NCI-H1694 treated with DMSO at 0.1 percent for 48 hours (cell line): ENCODE measurements at regions not wholly inside any gene's neighbourhood (a gene's known extent, or its start where the extent isn't known, plus 50 kb on each side); places are given as distances from the start of the nearest gene placed in this dataset.
"Not testable (repeated sequence)": the region's sequence is repeated elsewhere in the genome, so short reads cannot be mapped to it uniquely, and the experiment has no call there.

ENCODE experiments used
- DNase-seq: peaks from one replicate; lab custom pipeline; 2025; lab: John Stamatoyannopoulos, UW

DNA sequence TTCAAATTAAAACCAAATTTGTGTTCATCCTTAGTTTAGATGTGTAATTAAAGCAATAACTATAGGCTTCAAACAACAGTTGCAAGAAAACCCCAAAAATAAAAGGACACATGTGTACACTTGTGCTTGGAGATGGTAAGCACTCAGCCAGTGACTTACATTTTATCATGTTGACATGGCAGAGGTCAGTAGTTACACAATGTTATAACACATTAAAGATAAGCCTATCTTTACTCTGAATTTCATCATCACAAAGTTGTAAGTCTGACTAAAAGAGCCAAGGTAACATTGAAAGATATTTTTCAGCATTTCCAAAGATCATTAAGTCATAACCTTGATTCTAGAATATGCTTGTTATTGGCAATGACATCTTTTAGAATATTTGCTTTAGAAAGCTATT is 98.5 kb upstream of the PNPLA4 start:
- DNase-seq = no peak

DNA sequence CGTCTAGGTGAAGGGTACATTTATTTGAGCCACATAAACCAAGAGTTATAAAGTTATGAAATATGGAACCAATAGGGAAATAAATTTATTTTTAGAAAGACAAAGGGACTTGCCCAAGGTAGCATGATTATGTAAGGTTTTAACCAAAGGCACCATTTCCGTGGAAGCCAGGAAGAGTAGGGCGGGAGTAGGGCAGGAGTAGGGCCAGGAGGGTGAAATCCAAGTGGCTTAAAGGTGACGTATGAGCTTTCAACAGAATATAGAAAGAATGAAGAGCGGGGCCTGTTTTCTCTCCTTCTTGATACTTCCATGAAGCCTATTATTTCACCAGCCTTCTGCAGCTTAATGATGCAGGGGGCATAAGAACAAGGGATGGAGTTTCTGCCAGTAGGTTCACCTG is 91.7 kb upstream of the PNPLA4 start:
- DNase-seq = no peak

DNA sequence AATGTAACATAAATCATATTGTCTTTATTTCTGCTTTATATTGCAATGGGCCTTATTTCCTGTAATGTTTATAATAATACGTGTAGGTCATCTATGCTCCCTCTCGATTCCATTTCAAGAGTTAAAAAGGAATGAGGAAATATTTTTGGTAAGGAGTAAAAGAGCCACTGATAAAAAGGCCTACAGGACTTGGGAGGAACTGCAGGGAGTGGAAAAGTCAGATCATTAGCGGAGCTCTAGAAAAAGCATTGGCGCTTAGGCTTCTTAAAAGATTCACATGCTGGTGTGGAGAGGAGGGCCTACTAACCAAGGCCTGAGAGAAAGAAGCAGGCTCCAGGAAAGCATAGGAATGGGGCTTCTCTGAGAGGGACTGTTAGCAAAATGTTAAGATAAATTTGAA is 82.9 kb upstream of the PNPLA4 start:
- no peak for DNase-seq

DNA sequence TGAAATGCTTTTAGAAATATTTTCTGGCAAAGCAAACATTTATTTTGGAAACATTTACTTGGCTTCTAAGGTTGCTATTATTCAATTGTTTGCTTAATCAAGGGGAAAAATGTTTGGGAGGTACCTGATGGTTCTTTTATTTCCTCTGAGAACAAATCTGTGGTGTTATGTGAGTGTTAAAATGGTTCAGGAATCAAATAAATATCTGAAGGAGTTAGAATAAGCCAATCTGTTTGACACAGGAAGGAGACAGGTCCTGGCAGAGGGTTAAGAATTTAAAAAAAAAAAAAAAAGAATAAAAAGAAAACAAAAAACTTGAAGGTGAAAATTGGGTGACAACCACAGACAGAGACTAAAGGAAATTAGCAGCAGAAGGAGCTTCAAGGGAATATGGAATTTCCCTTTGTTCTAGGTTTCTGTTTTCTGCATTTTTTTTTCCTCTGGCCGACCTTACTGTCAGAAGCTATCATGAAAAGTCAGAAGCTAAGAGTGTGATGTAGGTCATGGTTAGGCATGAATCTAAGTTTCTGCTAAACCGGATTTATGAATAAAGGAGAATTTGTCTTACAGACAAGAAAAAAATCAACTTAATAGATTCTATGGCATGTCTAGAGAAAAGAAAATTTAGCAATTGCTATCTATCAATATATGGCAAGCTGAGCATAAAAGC is 78.6 kb upstream of the PNPLA4 start:
- DNase-seq = no peak

DNA sequence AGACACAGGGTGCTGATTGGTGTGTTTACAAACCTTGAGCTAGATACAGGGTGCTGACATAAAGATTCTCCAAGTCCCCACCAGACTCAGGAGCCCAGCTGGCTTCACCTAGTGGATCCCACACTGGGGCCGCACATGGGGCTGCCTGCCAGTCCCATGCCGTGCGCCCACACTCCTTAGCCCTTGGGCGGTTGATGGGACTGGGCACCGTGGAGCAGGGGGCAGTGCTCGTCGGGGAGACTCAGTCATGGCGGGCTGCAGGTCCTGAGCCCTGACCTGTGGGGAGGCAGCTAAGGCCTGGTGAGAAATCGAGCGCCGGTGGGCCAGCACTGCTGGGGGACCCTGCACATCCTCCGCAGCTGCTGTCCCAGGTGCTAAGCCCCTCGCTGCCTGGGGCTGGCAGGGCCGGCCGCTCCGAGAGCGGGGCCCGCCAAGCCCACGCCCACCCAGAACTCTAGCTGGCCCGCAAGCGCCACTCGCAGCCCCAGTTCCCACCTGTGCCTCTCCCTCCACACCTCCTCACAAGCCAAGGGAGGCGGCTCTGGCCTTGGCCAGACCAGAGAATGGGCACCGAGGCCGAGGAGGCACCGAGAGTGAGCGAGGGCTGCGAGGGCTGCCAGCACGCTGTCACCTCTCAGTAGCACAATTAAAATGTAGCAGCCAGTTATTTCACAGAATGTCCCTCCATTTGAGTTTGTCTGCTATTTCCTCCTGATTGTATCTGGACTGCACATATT is 76.1 kb upstream of the PNPLA4 start:
- DNase-seq = no peak

DNA sequence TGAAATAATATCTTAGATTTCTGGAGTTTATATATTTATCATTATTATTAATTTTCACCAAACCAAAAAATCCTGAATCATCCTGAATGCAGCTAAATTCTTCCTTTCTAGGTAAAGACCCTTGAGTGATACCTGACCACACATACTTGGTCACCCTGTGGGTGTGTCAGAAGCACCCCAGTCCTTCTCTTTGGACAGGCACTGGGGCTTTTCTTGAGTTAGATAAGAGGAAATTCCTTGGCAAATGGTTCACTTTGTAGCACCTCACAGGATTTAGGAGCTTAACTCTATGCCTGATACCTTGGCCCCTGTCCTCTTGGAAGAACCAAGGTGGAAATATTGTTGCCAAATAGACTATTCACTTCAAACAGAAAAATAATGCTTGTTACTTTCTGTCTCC is 69.6 kb upstream of the PNPLA4 start:
- DNase-seq = no peak

DNA sequence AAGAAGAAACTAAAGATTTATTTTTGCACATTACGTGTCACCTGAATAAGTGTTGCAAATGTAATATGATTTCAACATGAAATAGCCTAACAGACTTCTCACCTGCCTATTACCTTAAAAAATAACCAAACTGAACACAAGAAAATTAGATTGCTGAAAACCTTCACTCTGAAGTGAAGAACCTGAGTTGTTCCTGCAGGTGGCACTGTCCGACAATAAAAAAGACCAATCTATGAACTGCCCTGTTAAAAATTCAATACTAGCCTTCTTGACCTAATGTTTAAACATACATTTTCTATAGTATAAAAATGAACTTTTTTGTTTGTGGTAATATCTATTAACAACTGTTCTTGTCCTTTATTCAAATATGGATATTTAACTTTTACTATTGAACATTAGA is 69.2 kb upstream of the PNPLA4 start:
- peak; percentile 2 for DNase-seq

DNA sequence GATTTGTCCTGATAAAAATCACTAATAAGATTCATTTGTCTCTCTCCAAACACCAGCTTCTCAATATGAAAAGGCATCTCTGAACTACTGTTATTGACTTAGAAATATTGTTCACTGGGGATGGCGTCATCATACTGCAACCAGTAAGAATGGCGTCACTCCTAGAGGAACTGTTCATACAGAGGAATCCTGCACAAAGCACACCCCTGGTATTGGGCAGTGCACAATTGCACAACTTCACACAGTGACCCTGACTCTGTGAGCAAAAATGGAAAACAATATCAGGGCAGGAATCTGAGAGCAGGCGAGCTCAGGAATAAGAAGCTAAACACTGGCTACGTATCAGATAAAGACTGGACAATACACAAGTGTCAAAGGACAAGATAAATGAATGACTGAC is 66.7 kb upstream of the PNPLA4 start:
- DNase-seq = no peak

DNA sequence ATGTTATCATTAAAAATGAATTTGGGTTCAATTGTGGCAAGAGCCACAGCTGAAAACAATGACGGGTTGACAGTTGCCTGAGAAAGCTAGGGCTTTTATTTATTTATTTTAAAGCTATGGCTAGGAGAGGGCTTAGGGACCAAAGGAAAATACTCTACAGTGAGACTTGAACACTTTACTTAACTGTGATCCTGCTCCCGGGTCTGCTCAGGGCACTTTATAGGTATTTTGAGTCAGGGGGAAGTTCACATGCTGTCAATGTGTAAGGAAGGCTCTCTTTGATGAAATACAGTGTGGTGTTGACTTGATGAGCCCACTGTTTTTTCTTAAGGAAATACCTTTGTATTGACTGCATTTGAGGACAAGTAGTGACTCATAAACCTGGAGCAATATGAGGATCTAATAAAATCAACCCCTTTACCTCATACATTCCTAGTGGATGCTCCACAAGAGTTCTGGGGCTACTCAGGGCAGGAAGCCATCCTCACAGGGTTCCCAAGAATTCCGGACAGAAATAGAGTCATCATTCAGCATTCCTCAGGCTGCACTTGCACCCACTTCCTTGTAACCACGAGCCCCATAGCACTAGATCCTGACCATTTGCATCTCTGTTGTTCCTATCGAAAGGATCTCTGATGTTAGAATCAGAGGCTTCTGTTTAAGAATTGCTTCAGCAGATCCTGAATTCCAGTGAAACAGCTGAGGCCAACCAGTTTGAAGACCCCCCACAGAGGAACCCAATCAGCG is 61.0 kb upstream of the PNPLA4 start:
- not testable (repeated sequence) for DNase-seq

DNA sequence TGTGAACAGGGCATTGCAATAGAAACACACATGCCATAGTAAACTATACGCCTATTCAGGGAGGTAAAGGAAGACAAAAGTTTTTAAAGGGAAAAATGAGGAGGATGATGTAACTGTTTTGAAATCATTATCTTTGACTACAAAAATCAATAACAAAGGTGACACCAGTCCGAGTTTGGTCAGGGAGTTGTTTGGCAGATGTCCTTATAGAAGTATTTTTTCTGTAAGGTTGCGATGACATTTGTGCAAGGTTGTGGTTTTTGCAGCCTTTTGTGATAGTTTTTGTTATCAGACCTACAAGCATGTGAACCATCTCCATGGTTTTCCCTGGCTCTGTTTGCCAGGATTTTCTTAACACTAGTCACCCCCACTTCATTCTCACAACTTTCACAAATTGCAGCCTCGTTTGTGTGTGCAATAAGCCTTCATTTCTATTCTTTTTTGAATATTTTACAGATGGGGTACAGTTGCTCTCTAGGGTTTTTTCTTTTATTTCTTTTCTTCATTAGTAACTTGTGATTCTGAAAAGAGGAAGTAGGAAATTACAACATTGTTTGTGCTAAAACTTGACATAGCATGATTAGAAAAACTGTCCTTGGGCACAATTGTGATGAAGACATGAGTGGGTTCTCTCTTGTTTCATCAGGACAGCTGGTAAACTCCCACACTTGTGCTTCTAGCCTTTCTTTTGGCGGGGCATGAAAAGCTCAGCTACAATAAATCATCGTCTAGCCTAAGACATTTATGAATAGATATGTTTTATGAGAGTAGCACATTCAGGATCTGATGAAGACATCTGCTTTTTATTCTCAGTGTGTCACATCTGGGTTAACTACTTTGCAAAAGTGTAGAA is 60.2 kb upstream of the PNPLA4 start:
- no peak for DNase-seq

DNA sequence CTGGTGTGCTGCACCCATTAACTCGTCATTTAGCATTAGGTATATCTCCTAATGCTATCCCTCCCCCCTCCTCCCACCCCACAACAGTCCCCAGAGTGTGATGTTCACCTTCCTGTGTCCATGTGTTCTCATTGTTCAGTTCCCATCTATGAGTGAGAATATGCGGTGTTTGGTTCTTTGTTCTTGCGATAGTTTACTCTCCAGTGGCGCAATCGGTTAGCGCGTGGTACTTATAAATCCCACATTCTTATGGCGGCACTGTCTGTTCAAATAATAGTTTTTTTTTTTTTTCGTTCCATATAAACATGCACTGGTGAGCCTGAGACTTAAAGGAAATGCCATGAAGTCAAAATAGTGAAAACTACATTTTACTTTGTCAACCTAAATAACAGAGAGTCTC is 59.5 kb upstream of the PNPLA4 start:
- not testable (repeated sequence) for DNase-seq

DNA sequence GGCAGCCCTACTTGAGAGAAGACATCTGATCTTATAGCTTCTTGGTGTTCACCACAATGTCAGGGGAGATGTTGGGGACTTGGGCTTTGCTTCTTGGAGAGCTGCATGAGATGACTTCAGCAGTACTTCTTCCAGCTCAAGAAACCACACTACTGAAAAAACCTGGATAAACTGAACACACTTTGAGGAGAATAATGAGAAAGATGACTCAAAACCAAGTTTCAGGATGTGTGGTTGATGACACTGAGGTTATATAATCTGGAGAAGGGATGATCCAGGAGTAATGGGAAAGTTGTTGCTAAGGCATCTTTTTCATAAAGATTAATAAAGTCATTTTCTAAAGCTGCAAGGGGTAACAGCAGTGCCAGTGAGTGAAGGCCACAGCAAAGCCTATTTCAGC is 58.4 kb upstream of the PNPLA4 start:
- no peak for DNase-seq

DNA sequence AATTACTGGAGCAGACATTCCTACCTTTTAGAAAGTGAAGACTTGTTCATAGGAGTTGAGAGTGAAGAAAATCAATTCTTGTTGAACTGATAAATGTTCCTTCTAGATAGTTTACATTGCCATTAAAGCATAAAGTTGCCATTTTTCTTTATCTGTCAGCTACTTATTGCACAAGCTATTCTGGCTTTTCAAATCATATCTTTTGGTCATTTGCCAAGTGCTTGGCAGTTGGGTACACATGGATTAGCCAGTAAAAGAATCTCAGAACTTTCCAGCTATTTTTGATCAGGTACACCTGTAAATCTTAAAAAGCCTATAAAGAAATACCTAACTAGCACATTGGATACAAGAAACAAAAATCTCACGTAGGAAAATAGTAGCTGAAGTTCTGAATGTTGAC is 56.4 kb upstream of the PNPLA4 start:
- no peak for DNase-seq
